ENCODE measurements at regions not wholly inside any gene's neighbourhood (a gene's known extent, or its start where the extent isn't known, plus 50 kb on each side); places are given as distances from the start of the nearest gene placed in this dataset.

DNA sequence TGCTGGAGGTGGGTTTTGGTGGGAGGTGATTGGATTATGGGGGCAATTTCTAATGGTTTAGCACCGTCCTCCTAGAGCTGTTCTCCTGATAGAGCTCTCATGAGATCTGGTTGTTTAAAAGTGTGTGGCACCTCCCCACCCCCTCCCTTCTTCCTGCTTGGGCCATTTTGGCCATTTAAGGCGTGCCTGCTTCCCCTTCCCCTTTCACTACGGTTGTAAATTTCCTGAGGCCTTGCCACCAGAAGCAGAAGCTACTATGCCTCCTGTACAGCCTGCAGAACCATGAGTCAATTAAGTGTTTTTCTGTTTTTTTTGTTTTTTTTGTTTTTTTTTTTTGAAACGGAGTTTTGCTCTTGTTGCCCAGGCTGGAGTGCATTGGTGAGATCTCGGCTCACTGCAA, 335.7 kb upstream of the HS6ST1 start:
- Mint-ChIP-seq H3K36me3 (no peaks in the 10 kb centered on the region), H3K27ac (no peak overlapping the region), H3K27me3 (peaks cover 14 to 35% of the 10 kb centered on the region in 2 donors), H3K4me3 (no peak overlapping the region), H3K9me3 (no peaks in the 10 kb centered on the region), H3K4me1 (no peaks in the 10 kb centered on the region)
- H3K4me3 ChIP-seq (ENCODE audit: low read length) = no peak overlapping the region
- no peaks in the 10 kb centered on the region for H3K4me1 ChIP-seq (ENCODE audit: insufficient read depth, low read length)
- H3K36me3 ChIP-seq (ENCODE audit: insufficient read depth, low read length) = no peaks in the 10 kb centered on the region
- H3K27ac ChIP-seq (ENCODE audit: low read depth, low read length) = no peak overlapping the region
- no peaks in the 10 kb centered on the region for H3K9me3 ChIP-seq (ENCODE audit: low read length)
- peaks cover 4% of the 10 kb centered on the region for H3K27me3 ChIP-seq (ENCODE audit: insufficient read depth, low read length, poor library complexity, severe bottlenecking)
- no peak for DNase-seq
- POLR2A ChIA-PET = no interaction called here
- CTCF ChIA-PET = no interaction called here

DNA sequence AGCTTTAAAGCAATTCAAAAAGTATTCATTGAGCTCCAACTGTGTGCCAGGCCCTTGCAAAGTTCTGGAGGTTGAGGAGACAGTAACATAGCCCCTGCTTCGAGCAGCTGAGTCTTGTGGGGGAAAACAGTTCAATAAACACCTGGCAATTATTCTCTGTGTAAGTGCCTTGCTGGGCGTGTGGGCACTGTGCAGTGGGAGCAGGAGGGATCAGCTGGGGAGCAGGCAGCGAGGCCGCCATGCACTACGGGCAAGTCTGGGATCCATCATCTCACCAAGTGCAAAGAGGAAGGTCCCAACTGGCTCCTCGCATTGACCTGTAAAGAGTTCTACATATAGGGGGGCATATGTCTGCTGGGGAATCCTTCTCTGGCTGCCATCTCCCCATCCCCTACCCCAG, 342.2 kb upstream of the HS6ST1 start:
- Mint-ChIP-seq H3K36me3 (no peaks in the 10 kb centered on the region), H3K9me3 (no peaks in the 10 kb centered on the region)
- POLR2A ChIA-PET = no interaction called here

DNA sequence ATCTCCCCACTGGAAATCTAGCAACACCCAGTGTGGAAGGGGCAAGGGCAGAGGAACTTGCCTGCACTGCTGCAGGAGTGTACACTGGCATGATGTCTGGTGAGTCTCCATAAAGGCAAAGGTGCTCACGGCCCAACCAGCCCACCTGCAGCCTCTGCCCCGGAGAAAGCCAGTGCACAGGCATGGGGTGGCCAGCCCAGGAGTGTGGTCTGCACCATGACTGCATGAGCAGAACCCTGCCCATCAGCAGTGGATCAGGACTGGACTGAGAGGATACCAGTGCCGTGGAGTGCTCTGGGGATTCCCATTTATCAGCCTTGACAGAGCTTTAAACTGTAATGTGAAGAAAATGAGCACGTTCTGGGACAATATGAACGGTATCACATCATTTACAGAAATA, 342.6 kb upstream of the HS6ST1 start:
- Histone ChIP-seq H3K9me3 (ENCODE audit: low read length) (no peaks in the 10 kb centered on the region), H3K4me3 (ENCODE audit: low read length) (no peak overlapping the region), H3K27ac (ENCODE audit: low read depth, low read length) (no peak overlapping the region), H3K4me1 (ENCODE audit: insufficient read depth, low read length) (no peaks in the 10 kb centered on the region), H3K36me3 (ENCODE audit: insufficient read depth, low read length) (no peaks in the 10 kb centered on the region), H3K27me3 (ENCODE audit: insufficient read depth, low read length, poor library complexity, severe bottlenecking) (peaks cover 4% of the 10 kb centered on the region)
- H3K36me3 Mint-ChIP-seq = no peaks in the 10 kb centered on the region
- no peaks in the 10 kb centered on the region for H3K4me1 Mint-ChIP-seq
- no peak for DNase-seq
- CTCF ChIA-PET = no interaction called here
- no peak overlapping the region for H3K27ac Mint-ChIP-seq
- H3K4me3 Mint-ChIP-seq = no peak overlapping the region
- peaks cover 24 to 61% of the 10 kb centered on the region in 2 donors for H3K27me3 Mint-ChIP-seq
- H3K9me3 Mint-ChIP-seq = no peaks in the 10 kb centered on the region
- POLR2A ChIA-PET = no interaction called here

More for the DNA sequence above, 342.2 kb upstream of the HS6ST1 start:
- CTCF ChIA-PET = no interaction called here
- no peaks in the 10 kb centered on the region for H3K4me1 ChIP-seq (ENCODE audit: insufficient read depth, low read length)
- H3K4me3 ChIP-seq (ENCODE audit: low read length) = no peak overlapping the region
- H3K27ac ChIP-seq (ENCODE audit: low read depth, low read length) = no peak overlapping the region
- Mint-ChIP-seq H3K4me3 (no peak overlapping the region), H3K27me3 (peaks cover 22 to 57% of the 10 kb centered on the region in 2 donors), H3K4me1 (no peaks in the 10 kb centered on the region), H3K27ac (no peak overlapping the region)
- DNase-seq = no peak
- no peaks in the 10 kb centered on the region for H3K9me3 ChIP-seq (ENCODE audit: low read length)
- no peaks in the 10 kb centered on the region for H3K36me3 ChIP-seq (ENCODE audit: insufficient read depth, low read length)
- peaks cover 4% of the 10 kb centered on the region for H3K27me3 ChIP-seq (ENCODE audit: insufficient read depth, low read length, poor library complexity, severe bottlenecking)

DNA sequence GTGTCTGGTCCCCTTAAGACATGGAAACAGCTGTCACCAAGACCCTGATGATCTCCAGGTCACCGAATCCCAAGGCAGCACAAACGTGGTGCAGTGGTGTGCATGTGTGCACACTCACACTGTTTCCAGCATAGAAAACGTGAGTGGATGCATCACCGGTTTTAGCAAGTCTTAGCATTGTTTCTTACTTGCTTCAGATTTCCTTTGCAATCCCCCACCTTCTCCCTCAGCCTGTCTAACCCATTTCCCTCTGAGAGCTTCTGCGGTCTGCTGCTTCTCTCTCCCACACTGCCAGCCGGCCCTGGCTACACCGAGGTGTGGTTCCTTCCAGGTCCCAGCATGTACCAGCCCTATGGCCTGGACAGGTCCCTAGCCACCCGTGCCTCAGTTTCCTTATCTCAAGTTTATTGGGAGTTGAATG, 343.4 kb upstream of the HS6ST1 start:
- CTCF ChIA-PET = no interaction called here
- H3K27me3 ChIP-seq (ENCODE audit: insufficient read depth, low read length, poor library complexity, severe bottlenecking) = peaks cover 4% of the 10 kb centered on the region

DNA sequence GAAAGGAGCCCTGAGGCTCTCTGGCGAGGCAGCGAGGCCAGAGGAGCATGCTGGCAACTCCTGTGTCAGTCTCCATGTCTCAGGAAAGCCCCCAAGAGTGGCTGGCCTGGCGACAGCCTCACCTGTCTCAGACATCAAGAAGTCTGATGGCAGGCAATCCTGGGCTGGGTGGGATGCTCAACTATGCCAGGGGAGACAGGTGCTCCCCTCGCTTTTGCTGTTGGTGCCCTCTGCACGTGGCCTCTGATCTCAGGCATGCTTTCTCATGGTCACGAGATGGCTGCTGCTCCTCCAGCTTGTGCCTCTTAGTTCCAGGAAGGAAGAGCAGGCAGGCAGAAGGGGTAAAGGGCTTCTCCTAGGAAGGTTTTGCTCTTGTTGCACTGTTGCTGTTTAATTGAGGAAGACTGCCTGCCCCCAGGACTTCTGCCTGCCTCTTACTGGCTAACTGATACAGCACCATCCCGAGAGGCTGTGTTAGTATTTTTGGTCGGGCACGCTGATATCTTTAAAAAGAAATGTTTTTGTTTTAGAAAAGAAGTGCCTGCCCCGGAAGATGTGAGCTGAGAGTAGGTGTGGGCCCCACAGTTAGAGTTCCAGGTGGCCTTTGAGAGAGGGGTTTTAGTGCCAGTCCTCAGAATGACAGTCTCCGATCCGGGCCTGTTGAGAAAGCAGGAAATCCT, 344.8 kb upstream of the HS6ST1 start:
- H3K4me3 ChIP-seq (ENCODE audit: low read length) = no peak overlapping the region
- no peak overlapping the region for H3K27ac Mint-ChIP-seq
- H3K9me3 Mint-ChIP-seq = no peaks in the 10 kb centered on the region
- H3K4me1 ChIP-seq (ENCODE audit: insufficient read depth, low read length) = no peaks in the 10 kb centered on the region
- H3K36me3 Mint-ChIP-seq = no peaks in the 10 kb centered on the region
- DNase-seq = no peak
- ChIA-PET POLR2A (no interaction called here), CTCF (no interaction called here)
- H3K4me1 Mint-ChIP-seq = no peaks in the 10 kb centered on the region
- peaks cover 4% of the 10 kb centered on the region for H3K27me3 ChIP-seq (ENCODE audit: insufficient read depth, low read length, poor library complexity, severe bottlenecking)
- no peak overlapping the region for H3K27ac ChIP-seq (ENCODE audit: low read depth, low read length)
- no peaks in the 10 kb centered on the region for H3K9me3 ChIP-seq (ENCODE audit: low read length)
- no peaks in the 10 kb centered on the region for H3K36me3 ChIP-seq (ENCODE audit: insufficient read depth, low read length)
- H3K4me3 Mint-ChIP-seq = no peak overlapping the region
- H3K27me3 Mint-ChIP-seq = peaks cover 25 to 67% of the 10 kb centered on the region in 2 donors

More for the DNA sequence above, 343.4 kb upstream of the HS6ST1 start:
- H3K27me3 Mint-ChIP-seq = peaks cover 27 to 68% of the 10 kb centered on the region in 2 donors
- H3K4me3 Mint-ChIP-seq = no peak overlapping the region
- Histone ChIP-seq H3K27ac (ENCODE audit: low read depth, low read length) (no peak overlapping the region), H3K9me3 (ENCODE audit: low read length) (no peaks in the 10 kb centered on the region), H3K4me3 (ENCODE audit: low read length) (no peak overlapping the region), H3K36me3 (ENCODE audit: insufficient read depth, low read length) (no peaks in the 10 kb centered on the region), H3K4me1 (ENCODE audit: insufficient read depth, low read length) (no peaks in the 10 kb centered on the region)
- DNase-seq = no peak
- no peaks in the 10 kb centered on the region for H3K9me3 Mint-ChIP-seq
- H3K4me1 Mint-ChIP-seq = no peaks in the 10 kb centered on the region
- no peaks in the 10 kb centered on the region for H3K36me3 Mint-ChIP-seq
- H3K27ac Mint-ChIP-seq = no peak overlapping the region
- POLR2A ChIA-PET = no interaction called here

DNA sequence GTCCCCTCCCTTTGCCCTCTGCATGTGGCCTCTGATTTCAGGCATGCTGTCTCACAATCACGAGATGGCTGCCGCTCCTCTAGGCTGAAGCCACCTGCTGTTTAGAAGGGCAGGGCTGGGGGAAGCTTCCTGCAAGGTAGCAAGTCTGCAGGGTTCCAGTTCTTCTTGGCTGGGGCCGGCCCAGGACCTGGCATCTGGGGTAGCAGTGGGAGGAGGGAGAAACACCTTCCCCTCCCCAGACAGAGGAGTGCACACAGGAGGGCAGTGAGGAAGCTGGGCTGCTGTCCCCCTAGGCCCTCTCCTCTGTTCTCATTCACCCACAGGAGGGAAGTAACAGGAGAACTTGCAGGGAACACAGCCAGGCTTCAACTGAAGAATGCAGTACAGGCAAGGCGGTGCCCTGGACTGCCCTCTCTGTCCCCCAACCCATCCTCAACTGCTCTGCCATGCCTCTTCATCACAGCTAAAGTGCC, 345.9 kb upstream of the HS6ST1 start:
- POLR2A ChIA-PET = no interaction called here
- H3K27me3 ChIP-seq (ENCODE audit: insufficient read depth, low read length, poor library complexity, severe bottlenecking) = no peaks in the 10 kb centered on the region
- H3K9me3 ChIP-seq (ENCODE audit: low read length) = no peaks in the 10 kb centered on the region
- DNase-seq = no peak
- H3K36me3 ChIP-seq (ENCODE audit: insufficient read depth, low read length) = no peaks in the 10 kb centered on the region
- Mint-ChIP-seq H3K36me3 (no peaks in the 10 kb centered on the region), H3K27ac (no peak overlapping the region), H3K4me3 (no peak overlapping the region), H3K4me1 (no peaks in the 10 kb centered on the region), H3K9me3 (no peaks in the 10 kb centered on the region), H3K27me3 (peaks cover 22 to 61% of the 10 kb centered on the region in 2 donors)
- CTCF ChIA-PET = no interaction called here
- H3K27ac ChIP-seq (ENCODE audit: low read depth, low read length) = no peak overlapping the region
- no peak overlapping the region for H3K4me3 ChIP-seq (ENCODE audit: low read length)
- H3K4me1 ChIP-seq (ENCODE audit: insufficient read depth, low read length) = no peaks in the 10 kb centered on the region

DNA sequence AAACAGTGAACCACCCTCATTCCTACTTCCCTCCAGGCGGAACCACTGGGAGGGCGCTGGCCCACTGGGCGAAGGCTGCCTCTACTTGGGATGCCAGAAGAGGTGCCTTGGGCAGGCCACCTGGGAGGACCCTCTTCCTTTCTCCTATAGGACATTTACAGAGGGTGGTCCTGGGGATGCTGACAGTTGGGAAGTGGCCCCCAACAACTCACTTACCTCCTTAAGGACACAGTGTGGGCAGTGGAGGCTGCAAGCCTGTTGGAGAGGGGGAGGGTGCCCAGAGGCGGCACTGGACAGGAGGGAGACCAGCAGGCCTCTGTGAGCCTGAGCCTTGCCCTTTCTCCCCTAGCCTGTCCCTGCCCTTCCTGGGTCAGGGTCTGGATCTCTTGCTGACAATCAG, 346.4 kb upstream of the HS6ST1 start:
- no peaks in the 10 kb centered on the region for H3K27me3 ChIP-seq (ENCODE audit: insufficient read depth, low read length, poor library complexity, severe bottlenecking)
- no peaks in the 10 kb centered on the region for H3K36me3 ChIP-seq (ENCODE audit: insufficient read depth, low read length)
- H3K4me1 Mint-ChIP-seq = no peaks in the 10 kb centered on the region
- POLR2A ChIA-PET = no interaction called here
- H3K27ac Mint-ChIP-seq = no peak overlapping the region
- no peak overlapping the region for H3K4me3 Mint-ChIP-seq
- CTCF ChIA-PET = no interaction called here
- DNase-seq = no peak
- H3K9me3 ChIP-seq (ENCODE audit: low read length) = no peaks in the 10 kb centered on the region
- no peaks in the 10 kb centered on the region for H3K36me3 Mint-ChIP-seq
- H3K9me3 Mint-ChIP-seq = no peaks in the 10 kb centered on the region
- H3K4me1 ChIP-seq (ENCODE audit: insufficient read depth, low read length) = no peaks in the 10 kb centered on the region
- peaks cover 22 to 59% of the 10 kb centered on the region in 2 donors for H3K27me3 Mint-ChIP-seq
- H3K4me3 ChIP-seq (ENCODE audit: low read length) = no peak overlapping the region
- no peak overlapping the region for H3K27ac ChIP-seq (ENCODE audit: low read depth, low read length)

DNA sequence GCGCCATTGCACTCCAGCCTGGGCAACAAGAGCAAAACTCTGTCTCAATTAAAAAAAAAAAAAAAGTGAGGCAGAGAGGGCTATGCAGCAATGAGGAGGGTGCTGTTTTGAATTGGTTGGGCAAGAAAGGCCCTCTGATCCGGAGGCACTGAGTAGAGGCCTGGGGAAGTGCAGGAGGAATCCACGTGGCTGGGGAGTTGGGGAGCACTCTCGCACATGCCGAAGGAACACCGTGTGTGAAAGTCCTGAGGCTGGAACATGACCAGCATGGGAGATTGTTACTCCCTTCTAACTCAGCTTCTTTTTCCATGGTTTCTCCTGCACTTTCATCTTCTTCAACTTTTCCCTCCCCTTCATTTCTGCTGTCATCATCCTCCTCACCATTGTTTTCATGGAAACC, 347.9 kb upstream of the HS6ST1 start:
- POLR2A ChIA-PET = no interaction called here
- H3K4me3 Mint-ChIP-seq = no peak overlapping the region
- H3K27me3 Mint-ChIP-seq = peaks cover 18 to 47% of the 10 kb centered on the region in 2 donors
- no peaks in the 10 kb centered on the region for H3K9me3 Mint-ChIP-seq
- CTCF ChIA-PET = no interaction called here
- H3K4me1 Mint-ChIP-seq = no peaks in the 10 kb centered on the region
- H3K27ac ChIP-seq (ENCODE audit: low read depth, low read length) = no peak overlapping the region
- H3K27ac Mint-ChIP-seq = no peak overlapping the region
- no peaks in the 10 kb centered on the region for H3K36me3 Mint-ChIP-seq
- no peaks in the 10 kb centered on the region for H3K27me3 ChIP-seq (ENCODE audit: insufficient read depth, low read length, poor library complexity, severe bottlenecking)
- H3K4me1 ChIP-seq (ENCODE audit: insufficient read depth, low read length) = no peaks in the 10 kb centered on the region
- H3K4me3 ChIP-seq (ENCODE audit: low read length) = no peak overlapping the region
- no peaks in the 10 kb centered on the region for H3K36me3 ChIP-seq (ENCODE audit: insufficient read depth, low read length)
- DNase-seq = no peak
- H3K9me3 ChIP-seq (ENCODE audit: low read length) = no peaks in the 10 kb centered on the region

DNA sequence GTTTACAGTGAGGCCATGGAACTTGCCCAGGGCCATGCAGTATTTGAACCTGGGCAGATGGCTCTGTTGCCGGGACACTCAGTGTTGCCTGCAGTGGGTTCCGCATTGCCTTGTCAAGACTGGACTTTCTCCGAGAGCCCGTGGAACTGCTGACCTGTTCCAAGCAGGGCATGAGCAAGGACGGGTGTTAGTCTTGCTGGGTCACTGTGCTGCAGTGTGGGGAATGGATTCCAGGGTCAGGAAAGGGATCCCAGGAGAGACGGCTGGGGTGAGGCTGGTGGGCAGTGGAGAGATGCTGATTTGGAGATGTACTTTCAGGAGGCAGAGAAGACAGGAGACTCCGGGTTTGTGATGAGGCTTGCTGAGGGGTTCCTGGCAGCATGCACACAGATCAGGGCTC, 348.7 kb upstream of the HS6ST1 start:
- no peaks in the 10 kb centered on the region for H3K4me1 Mint-ChIP-seq
- H3K36me3 ChIP-seq (ENCODE audit: insufficient read depth, low read length) = no peaks in the 10 kb centered on the region
- no peaks in the 10 kb centered on the region for H3K27me3 ChIP-seq (ENCODE audit: insufficient read depth, low read length, poor library complexity, severe bottlenecking)
- H3K9me3 ChIP-seq (ENCODE audit: low read length) = no peaks in the 10 kb centered on the region
- no peaks in the 10 kb centered on the region for H3K4me1 ChIP-seq (ENCODE audit: insufficient read depth, low read length)
- peaks cover 15 to 40% of the 10 kb centered on the region in 2 donors for H3K27me3 Mint-ChIP-seq
- ChIA-PET CTCF (no interaction called here), POLR2A (no interaction called here)
- H3K9me3 Mint-ChIP-seq = no peaks in the 10 kb centered on the region
- H3K4me3 Mint-ChIP-seq = no peak overlapping the region
- no peak overlapping the region for H3K27ac Mint-ChIP-seq
- no peak overlapping the region for H3K4me3 ChIP-seq (ENCODE audit: low read length)
- H3K36me3 Mint-ChIP-seq = no peaks in the 10 kb centered on the region
- DNase-seq = no peak
- H3K27ac ChIP-seq (ENCODE audit: low read depth, low read length) = no peak overlapping the region
